GM23248 (cell line): ENCODE measurements at regions not wholly inside any gene's neighbourhood (a gene's known extent, or its start where the extent isn't known, plus 50 kb on each side); places are given as distances from the start of the nearest gene placed in this dataset.

ENCODE experiments used
- DNase-seq: peaks from one replicate; pipeline ENCODE4 v3.0.0-alpha.2; 2015
- H2AFZ ChIP-seq: fragments of 200-600 bp; sonication (generic); 2 replicates; pipeline ENCODE4 v1.6.1; 2016; ENCODE audit warnings: antibody characterized with exemption
- H3F3A ChIP-seq: fragments of 200-600 bp; sonication (generic); 2 replicates; pipeline ENCODE4 v1.6.1; 2016; ENCODE audit warnings: mild to moderate bottlenecking, antibody characterized with exemption, mixed run types; ENCODE audit not compliant: insufficient read depth
- H3K27ac ChIP-seq: fragments of 200-600 bp; sonication (generic); 2 replicates; pipeline ENCODE4 v1.5.1; 2016; ENCODE audit warnings: mild to moderate bottlenecking
- H3K27me3 ChIP-seq: fragments of 200-600 bp; sonication (generic); replicated peaks from 2 replicates; pipeline ENCODE4 v1.6.1; 2016; ENCODE audit warnings: mild to moderate bottlenecking; ENCODE audit not compliant: insufficient read depth
- H3K36me3 ChIP-seq: fragments of 200-600 bp; sonication (generic); 2 replicates; pipeline ENCODE4 v1.6.1; 2016; ENCODE audit warnings: low read depth, mild to moderate bottlenecking
- H3K4me1 ChIP-seq: fragments of 200-600 bp; sonication (generic); 2 replicates; pipeline ENCODE4 v1.6.1; 2016; ENCODE audit warnings: mild to moderate bottlenecking; ENCODE audit not compliant: insufficient read depth
- H3K4me2 ChIP-seq: fragments of 200-600 bp; sonication (generic); one replicate; pipeline ENCODE4 v1.6.1; 2016; ENCODE audit warnings: mild to moderate bottlenecking; ENCODE audit not compliant: unreplicated experiment
- H3K4me3 ChIP-seq: fragments of 200-600 bp; sonication (generic); 2 replicates; pipeline ENCODE4 v1.5.1; 2016; ENCODE audit warnings: mild to moderate bottlenecking
- H3K79me2 ChIP-seq: fragments of 200-600 bp; sonication (generic); 2 replicates; pipeline ENCODE4 v1.6.1; 2016; ENCODE audit warnings: mild to moderate bottlenecking; ENCODE audit not compliant: insufficient read depth
- H3K9ac ChIP-seq: fragments of 200-600 bp; sonication (generic); 2 replicates; pipeline ENCODE4 v1.6.1; 2016; ENCODE audit warnings: mild to moderate bottlenecking
- H3K9me2 ChIP-seq: fragments of 200-600 bp; sonication (generic); 2 replicates; pipeline ENCODE4 v1.6.1; 2016; ENCODE audit warnings: mixed run types, mild to moderate bottlenecking, moderate library complexity; ENCODE audit not compliant: insufficient read depth
- H3K9me3 ChIP-seq: fragments of 200-600 bp; sonication (generic); one replicate; pipeline ENCODE4 v1.6.1; 2017; ENCODE audit warnings: low read depth
- H4K20me1 ChIP-seq: fragments of 200-600 bp; sonication (generic); 2 replicates; pipeline ENCODE4 v1.6.0; 2016; ENCODE audit not compliant: insufficient read depth
- EZH2 ChIP-seq: fragments of 200-600 bp; sonication (generic); IDR thresholded peaks from 2 replicates; pipeline ENCODE4 v1.6.1; 2018; ENCODE audit warnings: antibody characterized with exemption, mild to moderate bottlenecking; ENCODE audit not compliant: insufficient read depth, poor library complexity, severe bottlenecking
- EZH2phosphoT487 ChIP-seq: fragments of 200-600 bp; sonication (generic); IDR thresholded peaks from 2 replicates; pipeline ENCODE4 v1.6.1; 2018; ENCODE audit warnings: antibody characterized with exemption, moderate library complexity, mild to moderate bottlenecking, low read depth; ENCODE audit not compliant: insufficient read depth
- WGBS, 2 experiments: methylation state at CpG; one replicate each; pipeline ENCODE4 v1.1.6; 2015 to 2017; ENCODE audit warnings: low lambda C conversion rate in 2 of 2, low coverage in 1 of 2; ENCODE audit errors: missing lambda C conversion rate in 2 of 2; 5-methylcytosine and 5-hydroxymethylcytosine counted together
- in situ Hi-C: fragments of 300-500 bp; cut with MboI; formaldehyde crosslinking; loops from 2 replicates; pipeline ENCODE4 v1.15.0; 2020

- no peak overlapping the region for H2AFZ ChIP-seq
- TF ChIP-seq EZH2phosphoT487 (no peak), EZH2 (no peak)
- no peaks in the 10 kb centered on the region for H3K4me1 ChIP-seq
- H3K27me3 ChIP-seq: no peaks in the 10 kb centered on the region; the same call in 1 of the 2 replicates
- no peaks in the 10 kb centered on the region for H3K36me3 ChIP-seq
- no peak for DNase-seq
- 68 to 75% methylated on average over 12 of the region's 12 CpGs for WGBS, 2 experiments
- no peaks in the 10 kb centered on the region for H3K9me2 ChIP-seq
- in situ Hi-C loops: no loop called here
- no peak overlapping the region for H3K9ac ChIP-seq
- H3K9me3 ChIP-seq: no peaks in the 10 kb centered on the region
- H4K20me1 ChIP-seq: no peaks in the 10 kb centered on the region
- no peak overlapping the region for H3K4me2 ChIP-seq
- no peak overlapping the region for H3K4me3 ChIP-seq
- no peak overlapping the region for H3K27ac ChIP-seq
- H3K79me2 ChIP-seq: no peaks in the 10 kb centered on the region
- no peaks in the 10 kb centered on the region for H3F3A ChIP-seq
Measured at GRCh38 chr2:3099860-3100234, 277.8 kb downstream of the EIPR1 start.

GRCh38 chr2:3099145-3099859 lies 278.3 kb downstream of the EIPR1 start:
- H3K4me2 ChIP-seq: no peak overlapping the region
- TF ChIP-seq EZH2phosphoT487 (no peak), EZH2 (no peak)
- H4K20me1 ChIP-seq: no peaks in the 10 kb centered on the region
- H3K36me3 ChIP-seq: no peaks in the 10 kb centered on the region
- DNase-seq: no peak
- H3K79me2 ChIP-seq: no peaks in the 10 kb centered on the region
- H3K4me3 ChIP-seq: no peak overlapping the region
- WGBS, 2 experiments: 33 to 38% methylated on average over 6 of the region's 6 CpGs
- no peaks in the 10 kb centered on the region; the same call in 1 of the 2 replicates for H3K27me3 ChIP-seq
- H3K9me3 ChIP-seq: no peaks in the 10 kb centered on the region
- H3F3A ChIP-seq: no peaks in the 10 kb centered on the region
- H3K9ac ChIP-seq: no peak overlapping the region
- H3K9me2 ChIP-seq: no peaks in the 10 kb centered on the region
- H2AFZ ChIP-seq: no peak overlapping the region
- in situ Hi-C loops: no loop called here
- H3K27ac ChIP-seq: no peak overlapping the region
- H3K4me1 ChIP-seq: no peaks in the 10 kb centered on the region

GRCh38 chr2:3098231-3098630 lies 279.4 kb downstream of the EIPR1 start:
- 0 to 8% methylated on average over 2 of the region's 2 CpGs for WGBS, 2 experiments
- Histone ChIP-seq H4K20me1 (no peaks in the 10 kb centered on the region), H3K4me3 (no peak overlapping the region), H3K9ac (no peak overlapping the region), H3K9me2 (no peaks in the 10 kb centered on the region), H2AFZ (no peak overlapping the region), H3K79me2 (no peaks in the 10 kb centered on the region), H3K9me3 (no peaks in the 10 kb centered on the region), H3K27me3 (no peaks in the 10 kb centered on the region; the same call in 1 of the 2 replicates), H3K4me2 (no peak overlapping the region), H3K27ac (no peak overlapping the region), H3K36me3 (no peaks in the 10 kb centered on the region), H3F3A (no peaks in the 10 kb centered on the region), H3K4me1 (no peaks in the 10 kb centered on the region)
- TF ChIP-seq EZH2phosphoT487: no peak
- no peak for TF ChIP-seq EZH2
- DNase-seq: no peak
- in situ Hi-C loops: no loop called here

- no peak for DNase-seq
- no peaks in the 10 kb centered on the region; the same call in 1 of the 2 replicates for H3K27me3 ChIP-seq
- TF ChIP-seq EZH2phosphoT487 (no peak), EZH2 (no peak)
- H3K4me3 ChIP-seq: no peak overlapping the region
- H3K9me3 ChIP-seq: no peaks in the 10 kb centered on the region
- H2AFZ ChIP-seq: no peak overlapping the region
- no peaks in the 10 kb centered on the region for H3K4me1 ChIP-seq
- in situ Hi-C loops: no loop called here
- H3K9me2 ChIP-seq: no peaks in the 10 kb centered on the region
- no peaks in the 10 kb centered on the region for H3F3A ChIP-seq
- no peak overlapping the region for H3K4me2 ChIP-seq
- H3K79me2 ChIP-seq: no peaks in the 10 kb centered on the region
- H3K36me3 ChIP-seq: no peaks in the 10 kb centered on the region
- no peak overlapping the region for H3K9ac ChIP-seq
- no peaks in the 10 kb centered on the region for H4K20me1 ChIP-seq
- no peak overlapping the region for H3K27ac ChIP-seq
- WGBS, 2 experiments: 50 to 55% methylated on average over 9 of the region's 9 CpGs
Measured at GRCh38 chr2:3097804-3098203, 279.8 kb downstream of the EIPR1 start.
